BE2C (cell line): ENCODE measurements at regions not wholly inside any gene's neighbourhood (a gene's known extent, or its start where the extent isn't known, plus 50 kb on each side); places are given as distances from the start of the nearest gene placed in this dataset.

Source experiments
- DNase-seq: peaks from one replicate; pipeline ENCODE4 v3.0.0-alpha.2; 2020
- H3K27me3 ChIP-seq: fragments of 250-450 bp; sonication (Bioruptor Pico); 2 replicates; pipeline ENCODE4 v1.5.1; 2020; ENCODE audit warnings: mild to moderate bottlenecking
- H3K36me3 ChIP-seq: fragments of 250-450 bp; sonication (Bioruptor Pico); 2 replicates; pipeline ENCODE4 v1.5.1; 2020; ENCODE audit warnings: mild to moderate bottlenecking
- H3K4me1 ChIP-seq: fragments of 250-450 bp; sonication (Bioruptor Pico); 2 replicates; pipeline ENCODE4 v1.5.1; 2020
- H3K4me3 ChIP-seq: 2 replicates; pipeline ENCODE4 v1.5.1; 2011; ENCODE audit warnings: low read depth, low read length
- H3K9me3 ChIP-seq: fragments of 250-450 bp; sonication (Bioruptor Pico); 2 replicates; pipeline ENCODE4 v1.5.1; 2020
- TF ChIP-seq, protein P1 (sequence below): IDR thresholded peaks from 2 replicates; pipeline ENCODE4 v1.5.1; 2012; ENCODE audit warnings: mild to moderate bottlenecking, low read depth, low read length

GRCh38 chr10:71035511-71036296 is 147.3 kb upstream of the PCBD1 start:
- DNase-seq, result peak; percentile 75
- Histone ChIP-seq H3K4me1 (peaks cover 29% of the 10 kb centered on the region), H3K27me3 (no peaks in the 10 kb centered on the region), H3K9me3 (no peaks in the 10 kb centered on the region), H3K36me3 (no peaks in the 10 kb centered on the region), H3K4me3 (no peak overlapping the region; the same call in 1 of the 2 replicates)
- TF ChIP-seq, protein P1, sequence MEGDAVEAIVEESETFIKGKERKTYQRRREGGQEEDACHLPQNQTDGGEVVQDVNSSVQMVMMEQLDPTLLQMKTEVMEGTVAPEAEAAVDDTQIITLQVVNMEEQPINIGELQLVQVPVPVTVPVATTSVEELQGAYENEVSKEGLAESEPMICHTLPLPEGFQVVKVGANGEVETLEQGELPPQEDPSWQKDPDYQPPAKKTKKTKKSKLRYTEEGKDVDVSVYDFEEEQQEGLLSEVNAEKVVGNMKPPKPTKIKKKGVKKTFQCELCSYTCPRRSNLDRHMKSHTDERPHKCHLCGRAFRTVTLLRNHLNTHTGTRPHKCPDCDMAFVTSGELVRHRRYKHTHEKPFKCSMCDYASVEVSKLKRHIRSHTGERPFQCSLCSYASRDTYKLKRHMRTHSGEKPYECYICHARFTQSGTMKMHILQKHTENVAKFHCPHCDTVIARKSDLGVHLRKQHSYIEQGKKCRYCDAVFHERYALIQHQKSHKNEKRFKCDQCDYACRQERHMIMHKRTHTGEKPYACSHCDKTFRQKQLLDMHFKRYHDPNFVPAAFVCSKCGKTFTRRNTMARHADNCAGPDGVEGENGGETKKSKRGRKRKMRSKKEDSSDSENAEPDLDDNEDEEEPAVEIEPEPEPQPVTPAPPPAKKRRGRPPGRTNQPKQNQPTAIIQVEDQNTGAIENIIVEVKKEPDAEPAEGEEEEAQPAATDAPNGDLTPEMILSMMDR, result no peak; the same call in 1 of the 2 replicates

- H3K9me3 ChIP-seq, result no peaks in the 10 kb centered on the region
- no peaks in the 10 kb centered on the region for H3K36me3 ChIP-seq
- TF ChIP-seq, protein P1, result no peak
- peak; percentile 80 for DNase-seq
- peaks cover 36% of the 10 kb centered on the region for H3K4me1 ChIP-seq
- no peaks in the 10 kb centered on the region for H3K27me3 ChIP-seq
- no peak overlapping the region for H3K4me3 ChIP-seq
These were observed 148.1 kb upstream of the PCBD1 start for GRCh38 chr10:71036297-71036966.

DNA sequence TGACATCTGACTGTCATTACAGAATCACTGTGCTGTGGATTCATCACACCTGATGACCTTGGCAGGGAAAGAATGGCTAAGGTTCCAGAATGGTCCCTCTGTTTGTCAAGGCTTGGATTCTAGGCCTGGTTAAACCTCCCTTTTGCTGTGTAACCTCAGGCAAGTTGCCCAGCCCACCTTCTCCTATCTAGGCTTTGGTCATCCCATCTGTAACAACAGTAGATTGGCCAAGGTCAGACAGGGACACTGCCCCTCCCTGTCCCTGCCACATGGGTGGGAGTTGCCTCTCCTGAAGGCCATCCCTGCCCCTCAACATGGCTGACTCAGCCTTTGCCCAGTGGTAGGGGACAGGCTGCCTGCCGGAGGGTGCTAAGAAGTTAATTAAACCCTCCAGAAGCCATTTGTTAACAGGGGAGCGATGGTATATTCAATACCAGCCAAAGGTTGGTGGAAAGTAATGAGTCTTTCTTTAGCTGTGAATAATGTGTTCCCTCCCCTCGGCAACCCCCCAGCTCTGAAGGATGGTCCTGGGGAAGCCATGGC is 149.8 kb upstream of the PCBD1 start:
- TF ChIP-seq, protein P1, result no peak
- no peaks in the 10 kb centered on the region for H3K27me3 ChIP-seq
- H3K4me1 ChIP-seq, result peaks cover 47% of the 10 kb centered on the region
- no peaks in the 10 kb centered on the region for H3K36me3 ChIP-seq
- H3K9me3 ChIP-seq, result no peaks in the 10 kb centered on the region
- DNase-seq, result no peak
- H3K4me3 ChIP-seq, result no peak overlapping the region

- DNase-seq, result no peak
- Histone ChIP-seq H3K4me3 (no peak overlapping the region), H3K27me3 (no peaks in the 10 kb centered on the region), H3K9me3 (no peaks in the 10 kb centered on the region), H3K36me3 (no peaks in the 10 kb centered on the region), H3K4me1 (peaks cover 47% of the 10 kb centered on the region)
- TF ChIP-seq, protein P1, result no peak
These were observed 150.6 kb upstream of the PCBD1 start for GRCh38 chr10:71038921-71039320.

DNA sequence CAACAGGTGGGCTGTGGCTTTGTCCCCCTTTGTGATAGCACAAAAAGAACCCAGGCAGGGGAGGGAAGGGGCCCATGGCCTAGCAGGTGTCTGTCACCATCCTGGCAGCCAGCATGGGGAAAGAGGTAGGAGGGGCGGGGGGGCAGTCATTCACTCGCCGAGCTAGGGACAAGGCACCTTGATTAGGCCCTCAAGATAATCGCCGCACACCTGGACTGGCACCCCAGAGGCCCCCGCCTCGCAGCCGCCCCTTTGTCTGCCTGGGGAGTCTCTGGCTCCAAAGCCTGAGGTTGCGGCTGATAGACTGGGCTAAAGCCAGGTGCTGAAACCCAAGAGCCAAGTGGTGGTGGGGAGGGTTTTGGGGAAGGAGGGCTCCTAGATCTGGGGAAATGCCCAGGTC is 151.2 kb upstream of the PCBD1 start:
- H3K27me3 ChIP-seq, result no peaks in the 10 kb centered on the region
- TF ChIP-seq, protein P1, result no peak
- H3K9me3 ChIP-seq, result no peaks in the 10 kb centered on the region
- peaks cover 49% of the 10 kb centered on the region for H3K4me1 ChIP-seq
- H3K4me3 ChIP-seq, result no peak overlapping the region
- no peak for DNase-seq
- H3K36me3 ChIP-seq, result no peaks in the 10 kb centered on the region

GRCh38 chr10:71040343-71040742 is 152.0 kb upstream of the PCBD1 start:
- no peaks in the 10 kb centered on the region for H3K9me3 ChIP-seq
- no peaks in the 10 kb centered on the region for H3K36me3 ChIP-seq
- H3K4me3 ChIP-seq, result no peak overlapping the region
- TF ChIP-seq, protein P1, result no peak
- no peaks in the 10 kb centered on the region for H3K27me3 ChIP-seq
- no peak for DNase-seq
- peaks cover 54% of the 10 kb centered on the region for H3K4me1 ChIP-seq
